HG03432 (cell line): ENCODE measurements at regions not wholly inside any gene's neighbourhood (a gene's known extent, or its start where the extent isn't known, plus 50 kb on each side); places are given as distances from the start of the nearest gene placed in this dataset.
"Not testable (repeated sequence)": the region's sequence is repeated elsewhere in the genome, so short reads cannot be mapped to it uniquely, and the experiment has no call there.

ENCODE experiments used
- ATAC-seq: cut with Tn5 transposase; IDR thresholded peaks from one replicate; pipeline ENCODE4 v1.9.1; 2021; ENCODE audit warnings: mild to moderate bottlenecking, moderate library complexity; ENCODE audit not compliant: unreplicated experiment

GRCh38 chr16:77057161-77057774, 133.7 kb upstream of the MON1B start:
- no peak for ATAC-seq

DNA sequence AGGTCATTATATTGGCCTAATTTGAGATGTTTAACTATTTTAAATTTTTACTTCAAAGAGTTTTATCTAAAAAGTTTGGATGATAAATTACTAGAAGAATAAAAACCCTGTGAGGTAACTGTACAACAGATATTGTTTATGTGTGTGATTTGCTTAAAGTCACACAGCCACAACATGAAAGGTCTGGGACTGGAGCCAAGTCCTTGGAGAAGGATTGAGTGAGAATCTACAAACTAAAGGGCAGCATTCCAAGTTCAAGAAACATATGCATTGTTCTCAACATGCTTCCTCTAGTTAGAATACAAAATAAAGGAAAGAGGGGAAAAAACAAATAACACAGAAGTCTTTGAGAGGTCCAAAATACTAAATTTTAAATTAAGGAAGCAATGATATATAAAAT, 131.5 kb upstream of the MON1B start:
- no peak for ATAC-seq

DNA sequence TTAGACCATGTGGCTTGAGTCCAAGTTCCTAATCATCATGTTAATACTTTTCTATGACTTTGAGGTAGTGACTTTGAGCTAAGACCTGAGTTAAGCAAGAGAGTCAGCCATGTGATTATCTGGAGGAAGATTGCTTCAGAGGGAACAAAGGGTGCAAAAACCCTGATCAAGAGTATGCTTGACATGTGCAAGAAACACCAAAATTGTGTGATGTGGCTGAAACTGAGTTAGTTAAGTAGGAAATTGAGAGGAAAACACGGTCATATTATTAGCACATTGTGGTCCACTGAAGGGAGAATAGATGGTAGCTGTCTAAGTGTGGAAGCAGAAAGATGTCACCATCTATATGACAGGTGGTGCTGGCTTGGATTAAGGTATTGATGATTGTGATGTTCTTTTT, 130.4 kb upstream of the MON1B start:
- ATAC-seq, result no peak

DNA sequence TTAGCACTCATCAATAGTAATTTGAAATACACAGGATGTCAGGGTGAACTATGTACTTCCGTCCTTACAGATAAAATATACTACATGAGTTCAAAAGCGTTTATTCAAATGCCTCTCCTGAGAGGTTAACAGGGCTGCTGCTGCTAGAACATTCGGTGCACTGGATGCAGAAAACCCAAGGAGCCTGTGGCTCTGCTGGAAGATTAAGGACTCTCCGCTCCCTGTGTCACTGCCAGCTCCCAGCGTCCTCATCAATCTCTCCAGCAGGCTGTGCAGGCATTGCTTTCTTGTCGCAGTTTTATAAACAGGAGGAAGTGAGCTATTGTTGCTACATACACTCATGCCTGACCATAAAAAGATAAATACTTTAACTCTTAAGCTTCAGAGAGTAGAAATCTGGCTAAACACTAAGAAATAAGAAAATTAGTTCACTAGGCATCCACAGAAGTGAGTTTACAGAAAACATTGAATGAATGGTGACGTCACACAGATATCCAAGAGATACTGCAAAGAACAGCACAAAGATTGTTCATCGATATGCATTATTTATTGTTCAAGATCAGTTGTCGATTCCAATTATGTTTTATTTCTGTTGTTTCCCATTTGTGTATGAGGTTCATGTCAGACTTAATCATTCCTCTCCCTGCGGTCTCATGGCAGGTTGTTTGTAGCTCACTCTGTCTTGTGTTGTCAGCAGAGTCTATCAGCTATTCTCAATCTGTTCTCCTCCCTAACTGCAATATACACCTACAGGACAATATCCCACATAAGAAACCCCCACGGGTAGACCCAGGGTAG, 127.9 kb upstream of the MON1B start:
- ATAC-seq, result no peak

DNA sequence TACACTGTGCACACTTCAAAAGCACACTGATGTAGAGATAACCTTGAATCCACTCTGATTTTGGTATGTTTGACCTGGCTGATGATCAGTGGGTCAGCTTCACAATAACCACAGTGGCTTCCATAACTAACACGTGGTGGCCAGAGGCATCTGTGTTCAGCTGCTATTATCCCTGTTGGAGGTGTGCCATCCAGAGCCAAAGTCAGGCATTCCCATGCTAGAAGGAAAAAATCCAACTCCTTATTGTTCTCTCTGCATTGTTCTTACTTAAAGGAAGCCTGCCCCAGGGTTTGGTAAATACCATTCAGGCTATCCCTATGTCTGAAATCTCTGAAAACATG, 127.3 kb upstream of the MON1B start:
- ATAC-seq, result no peak

- ATAC-seq, result no peak
Observed at GRCh38 chr16:77064037-77064436, 127.0 kb upstream of the MON1B start.

DNA sequence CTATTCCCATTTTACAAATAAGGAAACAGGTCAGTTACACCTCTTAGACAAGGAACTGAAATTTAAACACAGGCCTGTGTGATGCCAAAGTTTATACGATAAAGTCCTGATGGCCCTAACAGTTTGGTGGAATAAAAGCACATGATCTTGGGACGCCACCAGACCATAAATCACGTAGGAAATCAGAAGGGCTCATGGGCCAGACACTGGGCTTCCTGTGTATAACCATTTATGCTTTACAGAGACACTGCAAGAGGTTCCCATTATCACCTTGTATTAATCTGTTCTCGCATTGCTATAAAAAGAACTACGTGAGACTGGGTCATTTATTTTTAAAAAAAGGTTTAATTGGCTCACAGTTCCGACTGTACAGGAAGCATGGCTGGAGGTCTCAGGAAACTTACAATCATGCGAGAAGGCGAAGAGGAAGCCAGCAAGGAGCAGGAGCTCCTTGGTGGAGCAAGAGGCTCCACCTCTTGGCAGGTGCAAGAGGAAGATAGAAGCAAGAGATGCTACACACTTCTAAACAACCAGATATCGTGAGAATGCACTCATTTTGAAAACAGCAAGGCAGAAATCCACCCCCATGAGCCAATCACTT, 124.0 kb upstream of the MON1B start:
- ATAC-seq, result no peak

GRCh38 chr16:77067900-77068299, 123.1 kb upstream of the MON1B start:
- no peak for ATAC-seq

DNA sequence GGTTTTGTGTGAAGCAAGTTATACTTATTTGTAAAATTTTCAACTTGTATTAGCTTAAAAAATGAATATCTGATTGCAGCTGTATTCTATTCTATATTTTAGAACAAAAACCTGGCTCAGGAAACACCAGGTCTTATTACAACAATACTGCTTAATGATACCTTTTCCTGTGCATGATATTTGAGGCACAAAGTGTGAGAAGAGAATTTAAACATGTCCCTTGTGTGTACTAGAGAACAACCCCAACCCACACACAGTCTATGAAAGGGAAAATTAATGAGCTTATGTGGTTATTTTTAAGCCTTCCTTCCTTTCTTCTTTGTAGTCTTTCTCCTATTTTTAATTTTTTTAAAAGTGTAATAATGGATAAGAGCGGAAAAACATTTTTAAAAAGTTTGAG, 122.6 kb upstream of the MON1B start:
- no peak for ATAC-seq

DNA sequence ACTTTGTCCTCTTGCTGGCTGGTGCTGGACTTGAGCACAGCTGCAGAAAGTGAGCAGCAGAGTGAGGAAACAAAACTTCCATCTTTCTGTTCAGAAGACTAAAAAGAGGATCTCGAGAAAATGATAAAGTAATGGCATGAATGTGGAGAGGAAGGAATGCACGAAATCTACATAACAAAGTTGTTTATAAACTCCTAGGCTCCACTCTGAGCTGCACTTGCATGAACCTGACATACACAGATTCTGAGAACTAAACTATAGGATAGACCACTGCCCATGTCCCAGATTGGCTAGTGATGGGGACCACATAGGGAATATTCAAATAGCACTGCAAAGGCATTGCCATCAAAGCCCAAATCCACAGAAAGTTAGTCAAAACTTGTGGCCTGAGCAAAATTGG, 121.1 kb upstream of the MON1B start:
- ATAC-seq, result no peak

DNA sequence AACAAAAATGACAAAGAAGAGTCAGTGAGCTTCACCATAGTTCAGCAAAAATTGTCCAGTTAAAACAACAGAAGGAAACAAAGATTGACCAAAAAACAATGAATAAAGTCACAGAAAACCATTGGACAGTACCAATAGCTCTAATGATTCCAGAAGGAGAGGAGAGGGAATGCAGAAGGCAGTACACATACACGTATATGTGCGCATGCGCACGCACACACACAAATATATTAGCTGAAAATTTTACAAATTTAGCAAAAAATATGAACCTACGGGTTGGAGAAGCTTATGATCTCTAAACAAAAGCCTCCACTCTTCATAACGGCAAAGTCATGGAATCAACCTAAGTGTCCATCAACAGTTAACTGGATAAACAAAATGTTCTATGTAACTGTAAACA, 120.3 kb upstream of the MON1B start:
- ATAC-seq, result no peak

GRCh38 chr16:77076839-77077238, 114.2 kb upstream of the MON1B start:
- no peak for ATAC-seq

GRCh38 chr16:77077256-77077922, 113.6 kb upstream of the MON1B start:
- ATAC-seq, result no peak

DNA sequence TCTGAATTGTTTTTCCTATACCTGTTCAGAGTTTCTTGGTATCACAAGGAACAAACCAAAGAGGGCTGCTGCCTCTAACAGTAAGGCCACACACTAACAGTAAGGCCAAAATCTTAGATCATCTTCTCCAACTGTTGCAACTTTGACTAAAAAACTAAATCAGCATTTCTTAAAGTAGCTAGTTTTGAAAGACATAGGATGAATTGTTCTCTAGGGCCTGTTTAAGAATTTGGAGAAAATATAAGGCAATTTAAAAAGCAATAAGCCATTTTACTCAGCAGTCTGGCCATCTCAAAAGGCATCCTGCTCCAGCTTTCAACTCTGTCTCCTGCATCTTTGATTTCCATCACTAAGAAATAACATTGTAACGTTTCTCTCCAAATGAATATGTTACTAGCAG, 105.0 kb upstream of the MON1B start:
- ATAC-seq, result no peak

DNA sequence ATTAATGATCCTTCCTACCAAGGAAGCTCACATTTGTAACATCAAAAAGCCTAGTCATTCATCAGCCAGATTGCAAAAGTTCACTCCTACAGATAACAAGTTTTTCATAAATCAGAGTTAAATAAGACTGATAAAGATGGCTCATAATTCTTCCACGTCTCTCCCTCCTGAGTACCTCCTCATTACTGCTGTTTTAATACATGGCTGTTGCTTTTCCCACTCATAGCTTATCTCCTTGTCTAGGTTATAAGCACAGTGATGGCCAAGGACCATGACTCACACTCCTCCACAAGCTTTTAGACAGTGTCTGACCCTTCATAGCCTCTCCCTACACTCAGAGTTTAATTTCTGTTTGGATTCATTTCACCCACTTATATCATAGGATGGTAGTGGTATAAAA, 100.9 kb upstream of the MON1B start:
- ATAC-seq, result no peak

GRCh38 chr16:77093309-77093708, 97.7 kb upstream of the MON1B start:
- no peak for ATAC-seq

- ATAC-seq, result no peak
Observed at GRCh38 chr16:77093999-77094398, 97.0 kb upstream of the MON1B start.

- no peak for ATAC-seq
Observed at GRCh38 chr16:77111056-77111565, 79.9 kb upstream of the MON1B start.

GRCh38 chr16:77112746-77113145, 78.2 kb upstream of the MON1B start:
- ATAC-seq, result no peak

GRCh38 chr16:77113835-77114234, 77.2 kb upstream of the MON1B start:
- ATAC-seq, result no peak

- ATAC-seq, result not testable (repeated sequence)
Observed at GRCh38 chr16:77114361-77114760, 76.6 kb upstream of the MON1B start.

GRCh38 chr16:77116856-77117255, 74.1 kb upstream of the MON1B start:
- no peak for ATAC-seq
